SU-DHL-6 (cell line): ENCODE measurements at regions not wholly inside any gene's neighbourhood (a gene's known extent, or its start where the extent isn't known, plus 50 kb on each side); places are given as distances from the start of the nearest gene placed in this dataset.

Source experiments
- H2AFZ ChIP-seq: fragments of 200-600 bp; sonication (generic); 2 replicates; pipeline ENCODE4 v1.6.1; 2014; ENCODE audit warnings: low read depth, mild to moderate bottlenecking, moderate library complexity, mixed read lengths, antibody characterized with exemption, low read length; ENCODE audit not compliant: severe bottlenecking
- H3F3A ChIP-seq: fragments of 200-600 bp; shearing (Covaris generic); 2 replicates; pipeline ENCODE4 v1.6.0; 2016; ENCODE audit warnings: antibody characterized with exemption, mild to moderate bottlenecking; ENCODE audit not compliant: insufficient read depth
- H3K27ac ChIP-seq: fragments of 200-600 bp; sonication (generic); 2 replicates; pipeline ENCODE4 v1.5.1; 2016; ENCODE audit warnings: low read depth, mild to moderate bottlenecking, low read length, moderate library complexity, mixed read lengths
- H3K27me3 ChIP-seq: fragments of 200-600 bp; sonication (generic), shearing (Covaris generic); 2 replicates; pipeline ENCODE4 v1.6.0; 2014; ENCODE audit warnings: mild to moderate bottlenecking, low read length
- H3K36me3 ChIP-seq: fragments of 200-600 bp; sonication (generic); 2 replicates; pipeline ENCODE4 v1.6.1; 2014; ENCODE audit warnings: mild to moderate bottlenecking, low read length, mixed read lengths
- H3K4me2 ChIP-seq: fragments of 300-600, 200-600 bp; shearing (Covaris generic), sonication (generic); 2 replicates; pipeline ENCODE4 v1.6.0; 2014; ENCODE audit warnings: low read length, low read depth, mild to moderate bottlenecking; ENCODE audit not compliant: poor library complexity, severe bottlenecking
- H3K4me3 ChIP-seq: fragments of 200-600 bp; sonication (generic); 2 replicates; pipeline ENCODE4 v1.5.1; 2014; ENCODE audit warnings: antibody characterized with exemption, low read length, mild to moderate bottlenecking, mixed read lengths; ENCODE audit not compliant: insufficient read depth, poor library complexity, severe bottlenecking
- H3K79me2 ChIP-seq: fragments of 200-600 bp; sonication (generic); 2 replicates; pipeline ENCODE4 v1.6.1; 2014; ENCODE audit warnings: mild to moderate bottlenecking, low read length, moderate library complexity; ENCODE audit not compliant: insufficient read depth
- H3K9ac ChIP-seq: fragments of 200-600 bp; sonication (generic); 2 replicates; pipeline ENCODE4 v1.7.0; 2014; ENCODE audit warnings: mild to moderate bottlenecking, low read length
- H3K9me2 ChIP-seq: fragments of 200-600 bp; sonication (generic); replicated peaks from 2 replicates; pipeline ENCODE4 v1.6.1; 2014; ENCODE audit warnings: low read length; ENCODE audit not compliant: insufficient read depth
- H3K9me3 ChIP-seq: fragments of 200-600 bp; sonication (generic); 2 replicates; pipeline ENCODE4 v1.6.1; 2014; ENCODE audit warnings: low read length, mixed read lengths; ENCODE audit not compliant: insufficient read depth
- H4K20me1 ChIP-seq: fragments of 200-600 bp; sonication (generic); 2 replicates; pipeline ENCODE4 v1.6.1; 2014; ENCODE audit warnings: low read depth, mild to moderate bottlenecking, antibody characterized with exemption, low read length, moderate library complexity, mixed read lengths
- CTCF ChIP-seq: fragments of 200-600 bp; sonication (generic); IDR thresholded peaks from one replicate; pipeline ENCODE4 v1.5.1; 2017; ENCODE audit warnings: antibody characterized with exemption, mild to moderate bottlenecking, low read length, moderate library complexity; ENCODE audit not compliant: insufficient read depth, poor library complexity, severe bottlenecking
- EZH2phosphoT487 ChIP-seq: fragments of 200-600 bp; sonication (generic), shearing (Covaris generic); conservative IDR thresholded peaks from 2 replicates; pipeline ENCODE4 v1.6.1; 2018; ENCODE audit warnings: mild to moderate bottlenecking, antibody characterized with exemption, low read length, moderate library complexity, mixed read lengths

GRCh38 chr1:104348277-104348676 is 598.6 kb downstream of the AMY1C start:
- H3K4me3 ChIP-seq: no peak overlapping the region
- no peak overlapping the region for H2AFZ ChIP-seq
- H3K4me2 ChIP-seq: no peak overlapping the region
- no peaks in the 10 kb centered on the region for H3K79me2 ChIP-seq
- no peaks in the 10 kb centered on the region for H3K9me2 ChIP-seq
- H3K9ac ChIP-seq: no peak overlapping the region
- H3K9me3 ChIP-seq: no peaks in the 10 kb centered on the region
- H3K36me3 ChIP-seq: no peaks in the 10 kb centered on the region
- H3K27me3 ChIP-seq: no peaks in the 10 kb centered on the region
- H4K20me1 ChIP-seq: no peaks in the 10 kb centered on the region
- TF ChIP-seq EZH2phosphoT487: no peak
- no peak for TF ChIP-seq CTCF
- H3F3A ChIP-seq: no peaks in the 10 kb centered on the region
- no peak overlapping the region for H3K27ac ChIP-seq

GRCh38 chr1:104353580-104353979 is 603.9 kb downstream of the AMY1C start:
- Histone ChIP-seq H3F3A (no peaks in the 10 kb centered on the region), H3K9me2 (no peaks in the 10 kb centered on the region), H3K79me2 (no peaks in the 10 kb centered on the region), H4K20me1 (no peaks in the 10 kb centered on the region), H3K9ac (no peak overlapping the region), H3K36me3 (no peaks in the 10 kb centered on the region), H3K4me3 (no peak overlapping the region), H3K27ac (no peak overlapping the region), H3K9me3 (no peaks in the 10 kb centered on the region), H3K4me2 (no peak overlapping the region), H2AFZ (no peak overlapping the region), H3K27me3 (no peaks in the 10 kb centered on the region)
- TF ChIP-seq CTCF (no peak), EZH2phosphoT487 (no peak)

- no peak for TF ChIP-seq CTCF
- no peak for TF ChIP-seq EZH2phosphoT487
- H3K27ac ChIP-seq: no peak overlapping the region
- H3K9ac ChIP-seq: no peak overlapping the region
- H3K27me3 ChIP-seq: no peaks in the 10 kb centered on the region
- H3K4me3 ChIP-seq: no peak overlapping the region
- H3K9me3 ChIP-seq: no peaks in the 10 kb centered on the region
- H3K4me2 ChIP-seq: no peak overlapping the region
- H2AFZ ChIP-seq: no peak overlapping the region
- H3F3A ChIP-seq: no peaks in the 10 kb centered on the region
- 0 out of 2 replicates have a peak, but pooled peaks cover 3% of the 10 kb centered on the region for H3K36me3 ChIP-seq
- no peaks in the 10 kb centered on the region for H3K9me2 ChIP-seq
- no peaks in the 10 kb centered on the region for H3K79me2 ChIP-seq
- H4K20me1 ChIP-seq: no peaks in the 10 kb centered on the region
Observed at GRCh38 chr1:104358086-104358485, 608.4 kb downstream of the AMY1C start.

GRCh38 chr1:104358621-104359020 is 608.9 kb downstream of the AMY1C start:
- H4K20me1 ChIP-seq: no peaks in the 10 kb centered on the region
- H2AFZ ChIP-seq: no peak overlapping the region
- H3K9me2 ChIP-seq: no peaks in the 10 kb centered on the region
- no peaks in the 10 kb centered on the region for H3K9me3 ChIP-seq
- H3K79me2 ChIP-seq: no peaks in the 10 kb centered on the region
- H3K27ac ChIP-seq: no peak overlapping the region
- no peak overlapping the region for H3K9ac ChIP-seq
- H3K4me3 ChIP-seq: no peak overlapping the region
- 0 out of 2 replicates have a peak, but pooled peaks cover 3% of the 10 kb centered on the region for H3K36me3 ChIP-seq
- no peaks in the 10 kb centered on the region for H3K27me3 ChIP-seq
- H3K4me2 ChIP-seq: no peak overlapping the region
- no peak for TF ChIP-seq CTCF
- TF ChIP-seq EZH2phosphoT487: no peak
- H3F3A ChIP-seq: no peaks in the 10 kb centered on the region
